Panc1 (cell line): ENCODE measurements at regions not wholly inside any gene's neighbourhood (a gene's known extent, or its start where the extent isn't known, plus 50 kb on each side); places are given as distances from the start of the nearest gene placed in this dataset.

ENCODE experiments used
- ATAC-seq: fragments of 200-7000 bp; cut with Tn5 transposase; 2 replicates; pipeline ENCODE4 v1.9.1; 2020; ENCODE audit warnings: mild to moderate bottlenecking, moderate library complexity
- BruUV-seq: library from RNA; stranded (reverse); fragments of 400-500 nt; replicated peaks from 2 replicates; lab custom pipeline; 2021; lab: Mats Ljungman, UMichigan
- CTCF ChIA-PET: fragments of 300-600 bp; sonication (Branson Sonifier 250); formaldehyde crosslinking; loops from one replicate; lab custom pipeline; 2022; ENCODE audit warnings: antibody characterized with exemption; lab: Charles Lee
- POLR2A ChIA-PET: fragments of 300-600 bp; sonication (Branson Sonifier 250); formaldehyde crosslinking; loops from one replicate; lab custom pipeline; 2022; ENCODE audit warnings: antibody characterized with exemption; lab: Charles Lee
- DNase-seq: peaks from one replicate; pipeline ENCODE4 v3.0.0-alpha.2; 2010; ENCODE audit warnings: low read depth, low spot score
- H3K27ac ChIP-seq: 2 replicates; pipeline ENCODE4 v1.5.1; 2011; ENCODE audit warnings: mild to moderate bottlenecking, low read length, inconsistent platforms
- H3K27me3 ChIP-seq: fragments of 200-500 bp; sonication (Bioruptor generic); 2 replicates; pipeline ENCODE4 v1.6.0; 2014; ENCODE audit warnings: low read length, inconsistent platforms; ENCODE audit not compliant: control insufficient read depth, insufficient read depth
- H3K36me3 ChIP-seq: fragments of 200-500 bp; sonication (Bioruptor generic); 2 replicates; pipeline ENCODE4 v1.5.1; 2014; ENCODE audit warnings: inconsistent platforms, mild to moderate bottlenecking, low read length, moderate library complexity; ENCODE audit not compliant: control insufficient read depth, insufficient read depth
- H3K4me1 ChIP-seq: 2 replicates; pipeline ENCODE4 v1.5.1; 2011; ENCODE audit warnings: inconsistent platforms, mild to moderate bottlenecking, low read length, moderate library complexity; ENCODE audit not compliant: control insufficient read depth, insufficient read depth
- H3K4me3 ChIP-seq, 2 experiments: 2 replicates each; pipeline ENCODE4 v1.5.1; 2011 to 2012; ENCODE audit warnings: low read depth in 2 of 2, low read length in 2 of 2, mild to moderate bottlenecking in 2 of 2, inconsistent platforms in 1 of 2, moderate library complexity in 1 of 2
- H3K9me3 ChIP-seq: fragments of 200-500 bp; sonication (Bioruptor generic); 2 replicates; pipeline ENCODE4 v1.5.1; 2014; ENCODE audit warnings: low read depth, mild to moderate bottlenecking, inconsistent platforms, low read length, moderate library complexity; ENCODE audit not compliant: control insufficient read depth, insufficient read depth
- CTCF ChIP-seq: fragments of 450-650 bp; IDR thresholded peaks from 2 replicates; pipeline ENCODE4 v1.5.1; 2017; ENCODE audit warnings: mild to moderate bottlenecking
- POLR2AphosphoS5 ChIP-seq: IDR thresholded peaks from 2 replicates; pipeline ENCODE4 v1.6.1; 2012; ENCODE audit warnings: mild to moderate bottlenecking, low read depth, low read length, moderate library complexity
- REST ChIP-seq, 2 experiments: IDR thresholded peaks; 2 replicates each; pipeline ENCODE4 v1.6.1; 2011 to 2012; ENCODE audit warnings: low read depth in 2 of 2, control low read depth in 1 of 2, low read length in 1 of 2, mild to moderate bottlenecking in 1 of 2, moderate library complexity in 1 of 2; ENCODE audit not compliant: insufficient read depth in 1 of 2
- SIN3A ChIP-seq: IDR thresholded peaks from 2 replicates; pipeline ENCODE4 v1.6.1; 2012; ENCODE audit warnings: low read depth, mild to moderate bottlenecking, low read length, moderate library complexity, borderline replicate concordance; ENCODE audit not compliant: insufficient read depth
- TCF7L2 ChIP-seq: IDR thresholded peaks from 2 replicates; pipeline ENCODE4 v1.6.1; 2011; ENCODE audit warnings: mild to moderate bottlenecking, low read depth, low read length, inconsistent platforms
- in situ Hi-C: cut with HindIII; loops from 2 replicates; pipeline ENCODE4 v1.10.0; 2016; ENCODE audit warnings: low sequenced_read_pairs, low pct_unique_long_range_greater_than_20kb
- intact Hi-C: fragments of 100-400 bp; cut with micrococcal nuclease; formaldehyde crosslinking; loops from one replicate; pipeline ENCODE4 v1.10.0; 2022; ENCODE audit not compliant: unreplicated experiment

GRCh38 chr6:134692008-134692407, 257.9 kb downstream of the ALDH8A1 start:
- BruUV-seq, result no TSS peak
- intact Hi-C loops (no loop called here), in situ Hi-C loops (no loop called here)
- Histone ChIP-seq H3K27me3 (no peaks in the 10 kb centered on the region), H3K4me1 (no peaks in the 10 kb centered on the region), H3K9me3 (no peaks in the 10 kb centered on the region), H3K36me3 (no peaks in the 10 kb centered on the region), H3K27ac (no peak overlapping the region), H3K4me3 (no peak overlapping the region)
- DNase-seq (no peak), ATAC-seq (no peak)
- no peak for TF ChIP-seq POLR2AphosphoS5
- TF ChIP-seq REST (IDR thresholded peaks at IDR 0.05; ENCODE audit: insufficient read depth in 1 of 2, low read depth in 2 of 2, low read length in 1 of 2), result no peak
- no peak for TF ChIP-seq SIN3A
- ChIA-PET POLR2A (no interaction called here), CTCF (no interaction called here)

DNA sequence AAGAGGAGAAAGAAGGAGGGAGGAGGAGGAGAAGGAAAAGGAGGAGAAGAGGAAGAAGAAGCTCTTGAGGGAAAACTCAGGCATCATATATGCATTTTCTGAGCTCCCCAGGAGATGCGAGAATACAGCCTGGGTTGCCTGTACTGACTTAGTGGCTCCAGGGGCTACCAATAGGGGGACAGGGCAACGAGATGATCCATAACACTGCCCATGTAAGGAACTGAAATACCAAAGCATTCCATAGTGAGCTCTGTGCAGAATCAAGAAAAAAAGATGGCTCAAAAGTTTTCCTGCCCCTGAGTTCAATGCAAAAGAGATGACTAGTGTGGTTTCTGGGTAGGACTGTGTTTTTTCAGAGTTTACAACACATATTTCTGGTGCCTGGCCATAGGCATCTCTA, 258.7 kb downstream of the ALDH8A1 start:
- Histone ChIP-seq H3K9me3 (no peaks in the 10 kb centered on the region), H3K27me3 (no peaks in the 10 kb centered on the region), H3K4me3 (no peak overlapping the region), H3K36me3 (no peaks in the 10 kb centered on the region), H3K27ac (no peak overlapping the region), H3K4me1 (no peaks in the 10 kb centered on the region)
- TF ChIP-seq POLR2AphosphoS5 (no peak), CTCF (no peak), SIN3A (no peak), REST (IDR thresholded peaks at IDR 0.05; ENCODE audit: insufficient read depth in 1 of 2, low read depth in 2 of 2, low read length in 1 of 2) (no peak), TCF7L2 (no peak)
- in situ Hi-C loops, result no loop called here
- ATAC-seq (no peak), DNase-seq (no peak)
- no TSS peak for BruUV-seq
- CTCF ChIA-PET, result no interaction called here
- POLR2A ChIA-PET, result no interaction called here
- intact Hi-C loops, result no loop called here
